HG02759 (cell line): ENCODE measurements at regions not wholly inside any gene's neighbourhood (a gene's known extent, or its start where the extent isn't known, plus 50 kb on each side); places are given as distances from the start of the nearest gene placed in this dataset.

Experiments
- ATAC-seq: cut with Tn5 transposase; IDR thresholded peaks from one replicate; pipeline ENCODE4 v1.9.1; 2021; ENCODE audit warnings: mild to moderate bottlenecking, moderate library complexity; ENCODE audit not compliant: unreplicated experiment

DNA sequence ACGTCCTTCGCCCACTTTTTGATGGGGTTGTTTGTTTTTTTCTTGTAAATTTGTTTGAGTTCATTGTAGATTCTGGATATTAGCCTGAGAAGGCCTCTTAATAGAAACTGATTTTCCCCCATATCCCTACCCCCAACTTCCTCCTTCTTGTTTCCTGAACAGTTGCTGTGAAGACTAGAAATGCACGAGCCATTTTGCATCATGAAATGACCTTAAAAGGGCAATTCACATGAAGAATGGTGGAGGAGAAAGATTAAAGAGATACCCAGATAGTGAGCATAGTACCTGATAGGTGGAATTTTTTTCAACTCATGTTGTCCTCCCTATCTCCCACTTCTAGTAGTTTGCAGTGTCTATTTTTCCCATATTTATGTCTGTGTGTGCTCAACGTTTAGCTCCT is 55.2 kb upstream of the KCNH8 start:
- no peak for ATAC-seq

DNA sequence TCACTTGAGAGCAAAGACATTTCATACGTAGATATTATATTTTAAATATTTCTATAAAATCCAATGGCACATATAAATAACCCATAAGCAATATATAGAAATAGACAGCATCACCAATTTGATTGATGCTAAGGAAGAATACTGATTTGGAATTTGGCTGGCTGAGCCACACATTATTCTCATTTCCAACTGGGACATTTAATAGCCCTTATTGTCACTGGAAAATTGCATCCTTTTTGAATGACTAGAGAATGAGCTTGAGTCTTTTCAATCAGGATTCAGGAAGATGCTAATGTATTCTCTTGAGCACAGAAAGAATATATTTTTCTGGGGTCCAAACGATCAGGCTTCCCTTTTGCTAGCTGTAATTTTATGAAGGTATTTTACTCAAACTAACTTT is 70.9 kb upstream of the KCNH8 start:
- no peak for ATAC-seq

DNA sequence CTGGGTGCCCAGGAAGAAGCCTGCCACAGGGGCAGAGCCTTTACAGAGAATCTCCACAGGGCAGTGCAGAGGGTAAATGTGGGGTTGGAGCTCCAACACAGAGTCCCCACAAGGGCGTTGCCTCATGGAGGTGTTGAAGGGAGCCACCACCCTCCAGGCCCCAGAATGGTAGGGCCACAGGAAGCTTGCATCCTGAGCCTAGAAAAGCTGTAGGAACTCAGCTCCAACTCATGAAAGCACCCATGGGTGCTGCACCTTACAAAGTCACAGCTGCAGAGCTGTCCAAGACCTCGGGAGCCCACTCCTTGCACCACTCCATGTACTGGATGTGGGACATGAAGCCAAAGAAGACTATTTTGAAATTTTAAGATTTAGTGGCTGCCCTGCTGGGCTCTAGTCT is 73.3 kb upstream of the KCNH8 start:
- no peak for ATAC-seq

DNA sequence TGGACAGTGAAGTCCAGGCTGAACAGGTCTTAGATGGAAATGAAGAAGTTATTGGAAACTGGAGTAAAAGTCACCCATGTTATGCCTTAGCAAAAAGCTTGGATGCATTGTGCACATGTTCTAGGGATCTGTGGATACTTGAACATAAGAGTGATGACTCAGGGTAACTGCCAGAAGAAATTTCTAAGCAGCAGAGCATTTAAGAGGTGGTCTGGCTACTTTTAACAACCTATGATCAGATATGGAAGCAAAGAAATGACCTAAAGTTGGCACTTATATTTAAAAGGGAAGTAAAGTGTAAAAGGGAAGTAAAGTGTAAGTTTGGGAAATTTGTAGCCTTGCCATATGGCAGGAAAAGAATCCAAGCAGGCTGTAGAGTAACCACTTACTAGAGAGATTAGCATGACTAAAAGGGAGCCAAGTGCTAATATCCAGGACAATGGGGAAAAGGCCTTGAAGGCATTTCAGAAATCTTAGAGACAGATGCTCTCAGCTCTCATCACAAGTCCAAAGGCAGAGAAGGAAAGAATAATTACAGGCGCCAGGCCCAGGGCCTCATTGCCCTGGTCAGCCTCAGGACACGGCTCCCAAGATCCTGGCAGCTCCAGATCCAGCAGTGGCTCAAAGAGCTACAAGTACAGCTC is 73.9 kb upstream of the KCNH8 start:
- no peak for ATAC-seq

DNA sequence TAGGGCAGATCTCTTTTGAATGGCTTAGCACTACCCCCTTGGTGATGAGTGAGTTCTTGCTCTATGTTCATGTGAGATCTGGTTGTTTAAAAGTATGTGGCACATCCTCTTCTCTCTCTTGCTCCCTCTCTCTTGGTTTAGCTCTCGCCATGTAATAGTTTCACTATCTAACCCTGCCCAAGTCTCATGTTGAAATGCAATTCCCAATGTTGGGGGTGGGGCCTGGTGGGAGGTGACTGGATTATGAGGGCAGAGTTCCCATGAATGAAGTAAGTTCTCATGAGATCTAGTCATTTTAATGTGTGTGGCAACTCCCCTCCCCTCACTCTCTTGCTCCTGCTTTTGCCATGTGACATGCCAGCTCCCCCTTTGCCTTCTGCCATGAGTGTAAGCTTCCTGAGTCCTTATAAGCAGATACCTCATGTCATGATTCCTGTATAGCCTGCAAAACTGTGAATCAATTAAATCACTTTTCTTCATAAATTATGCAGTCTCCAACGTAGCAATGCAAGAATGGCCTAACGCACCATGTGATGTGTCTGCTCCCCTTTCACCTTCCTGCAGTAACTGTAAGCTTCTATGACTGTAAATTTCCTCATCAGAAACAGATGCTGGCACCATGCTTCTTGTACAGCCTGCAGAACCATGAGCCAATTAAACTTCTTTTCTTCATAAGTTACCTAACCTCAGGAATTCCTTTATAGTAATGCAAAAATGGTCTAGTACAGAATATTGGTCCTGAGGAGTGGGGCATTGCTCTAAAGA is 74.8 kb upstream of the KCNH8 start:
- ATAC-seq, result no peak

DNA sequence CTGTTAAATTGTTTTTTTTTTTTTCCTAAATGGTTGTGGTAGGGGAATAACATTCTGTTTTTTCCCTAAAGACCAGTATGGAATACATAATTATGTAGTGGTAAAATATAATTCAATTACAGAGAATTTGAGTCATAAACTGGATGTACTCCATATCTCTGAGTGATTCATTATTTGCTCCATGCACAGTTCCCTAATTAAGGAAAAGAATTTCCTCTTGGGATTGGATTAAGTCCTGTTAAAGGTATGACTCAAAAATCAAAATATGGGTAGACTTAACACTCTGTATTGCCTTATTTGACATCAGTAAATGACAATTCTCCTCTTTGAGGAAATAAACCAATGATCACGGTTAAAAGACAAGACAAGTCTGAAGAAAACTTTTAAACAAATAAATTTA is 78.0 kb upstream of the KCNH8 start:
- no peak for ATAC-seq

DNA sequence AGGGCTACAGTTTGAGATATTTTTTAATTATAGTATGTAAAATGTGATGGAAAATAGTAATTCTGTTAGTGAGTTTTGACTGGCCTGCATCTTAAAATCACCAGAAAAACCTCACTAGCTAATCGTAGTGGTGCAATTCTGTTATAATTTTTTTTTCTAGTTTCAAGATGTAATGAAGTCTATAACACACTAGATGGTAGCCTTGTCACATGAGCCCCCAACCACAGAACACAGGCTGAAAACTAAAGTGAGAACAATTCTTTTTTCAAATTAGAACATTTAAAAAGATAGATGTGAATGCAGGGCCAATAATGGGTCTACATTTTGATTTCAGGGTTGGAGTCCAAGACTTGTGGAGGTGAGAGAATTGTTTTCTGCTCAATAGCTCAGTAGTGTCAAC is 83.3 kb upstream of the KCNH8 start:
- ATAC-seq, result no peak

DNA sequence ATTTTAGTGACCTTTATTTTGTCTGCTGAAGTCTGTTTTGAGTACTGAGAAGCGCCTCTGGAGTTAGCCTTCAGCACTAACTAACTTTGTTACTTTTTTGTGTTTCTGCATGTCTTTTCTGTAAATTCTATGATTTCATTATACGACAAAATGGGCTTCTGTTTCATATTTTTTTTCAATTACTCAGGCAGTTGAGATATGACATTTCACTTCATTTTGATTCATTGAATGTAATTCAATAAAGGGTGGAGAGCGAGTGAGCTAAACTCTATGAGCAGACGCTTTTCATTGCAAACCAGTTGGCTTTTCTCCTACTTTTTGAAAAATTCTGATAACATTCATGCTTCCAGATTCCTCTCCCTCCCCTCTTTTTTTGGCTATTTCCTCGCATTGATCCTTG is 84.4 kb upstream of the KCNH8 start:
- no peak for ATAC-seq

DNA sequence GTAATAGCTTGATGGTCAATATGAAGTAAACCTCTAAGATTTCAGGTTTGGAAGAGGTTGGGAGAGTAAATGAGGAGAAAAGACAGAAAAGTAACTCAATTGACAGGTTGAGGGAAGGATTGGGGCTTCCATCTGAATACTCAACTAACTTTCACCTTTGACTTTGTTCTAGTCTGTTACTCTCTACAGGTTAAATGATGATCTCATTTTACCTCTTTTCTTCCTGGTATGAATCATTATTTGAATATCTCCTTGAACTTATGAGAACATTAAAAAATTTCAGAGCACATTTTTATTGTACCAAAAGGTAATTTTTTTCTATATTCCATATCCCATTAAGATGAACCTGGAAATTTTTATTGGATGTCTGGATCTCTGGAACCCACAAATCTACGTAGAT is 87.9 kb upstream of the KCNH8 start:
- ATAC-seq, result no peak

DNA sequence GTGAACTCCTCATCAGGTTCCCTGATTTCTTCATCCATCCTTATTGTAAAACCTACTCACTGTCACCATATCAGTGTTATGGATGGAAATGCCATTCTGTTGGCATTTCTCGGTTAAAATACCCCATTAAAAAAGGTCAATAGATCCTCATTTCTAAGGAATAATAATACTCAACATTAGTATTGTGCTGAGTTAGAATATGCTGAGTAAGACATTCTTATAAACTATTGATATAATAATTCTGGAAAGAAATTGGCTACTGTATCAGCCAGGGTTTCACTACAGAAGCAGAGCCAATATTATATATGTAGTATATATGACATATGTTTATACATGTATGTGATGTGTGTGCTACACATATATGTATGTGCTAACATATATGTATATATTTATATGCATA is 95.4 kb upstream of the KCNH8 start:
- no peak for ATAC-seq

DNA sequence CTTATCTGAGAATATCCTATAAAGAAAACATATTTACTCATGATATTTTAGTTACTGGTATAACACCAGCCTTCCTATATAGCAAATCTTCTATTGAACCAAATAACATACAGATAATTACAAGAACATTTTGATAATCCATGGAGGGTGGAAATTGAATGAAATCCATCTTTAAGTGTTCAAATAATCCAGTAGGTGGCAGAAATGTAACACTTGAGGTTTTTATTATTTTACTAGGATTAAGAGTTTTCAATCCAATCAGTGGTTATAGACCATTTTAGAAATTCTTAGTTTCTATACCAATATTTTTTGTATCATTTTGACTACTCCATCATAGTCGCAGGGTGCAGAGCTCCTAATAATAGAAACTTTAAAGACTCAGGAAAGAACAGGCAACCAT is 101.9 kb upstream of the KCNH8 start:
- ATAC-seq, result no peak

DNA sequence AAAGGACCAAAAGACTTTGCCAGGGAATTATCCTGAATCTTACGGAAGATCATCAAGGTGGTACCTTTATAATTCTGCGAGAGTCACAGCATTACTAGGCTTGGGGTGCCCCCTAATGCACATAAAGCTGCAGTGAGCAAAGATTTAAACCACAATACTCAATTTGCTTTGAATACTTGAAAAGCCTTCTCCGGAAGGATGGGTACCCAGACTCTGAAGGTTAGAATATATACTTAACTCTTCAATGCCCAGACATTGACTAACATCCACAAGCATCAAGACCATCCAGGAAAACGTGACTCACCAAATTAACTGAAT is 117.8 kb upstream of the KCNH8 start:
- no peak for ATAC-seq

DNA sequence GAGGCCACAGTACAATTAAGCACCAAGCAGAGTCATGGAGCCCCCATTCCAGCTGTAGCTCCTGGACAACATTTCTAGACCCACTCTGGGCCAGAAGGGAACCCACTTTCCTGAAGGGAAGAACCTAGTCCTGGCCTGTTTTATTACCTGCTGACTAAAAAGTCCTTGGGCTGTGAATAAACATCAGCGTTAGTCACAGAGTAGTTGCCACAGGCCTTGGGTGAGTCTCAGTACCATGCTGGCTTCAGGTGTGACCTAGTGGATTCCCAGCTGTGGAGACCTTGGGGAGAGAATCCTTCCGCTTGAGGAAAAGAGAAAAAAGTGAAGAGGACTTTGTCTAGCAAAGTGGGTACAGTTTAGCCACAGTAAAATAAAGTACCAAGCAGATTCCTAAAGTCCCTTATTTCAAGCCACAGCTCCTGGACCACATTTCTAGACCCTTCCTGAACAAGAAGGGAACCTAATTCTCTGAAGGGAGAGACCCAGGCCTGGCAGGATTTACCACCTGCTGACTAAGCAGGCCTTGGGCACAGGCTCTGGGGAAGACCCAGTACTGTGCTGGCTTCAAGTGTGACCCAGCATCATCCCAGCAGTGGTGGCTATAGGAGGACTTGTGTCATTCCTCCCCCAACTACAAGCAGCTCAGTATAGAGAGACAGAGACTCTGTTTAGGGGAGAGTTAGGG is 118.3 kb upstream of the KCNH8 start:
- ATAC-seq, result no peak

DNA sequence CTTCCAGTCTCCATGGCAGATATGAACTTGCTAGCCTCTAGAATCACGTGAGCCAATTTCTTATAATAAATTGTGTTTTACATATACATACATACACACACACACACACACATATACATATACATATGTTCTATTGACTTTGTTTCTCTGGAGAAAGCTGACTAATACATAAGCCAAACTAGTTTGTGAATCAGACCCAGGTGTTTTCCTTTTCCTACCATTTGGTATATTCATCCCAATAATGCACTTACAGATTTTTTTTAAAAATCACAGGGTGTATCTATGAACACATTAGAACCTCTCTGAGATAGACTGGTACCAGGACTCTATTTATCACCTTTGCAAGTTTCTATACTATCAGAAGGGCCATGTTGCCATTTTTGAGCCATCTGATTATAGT is 122.9 kb upstream of the KCNH8 start:
- ATAC-seq, result no peak

DNA sequence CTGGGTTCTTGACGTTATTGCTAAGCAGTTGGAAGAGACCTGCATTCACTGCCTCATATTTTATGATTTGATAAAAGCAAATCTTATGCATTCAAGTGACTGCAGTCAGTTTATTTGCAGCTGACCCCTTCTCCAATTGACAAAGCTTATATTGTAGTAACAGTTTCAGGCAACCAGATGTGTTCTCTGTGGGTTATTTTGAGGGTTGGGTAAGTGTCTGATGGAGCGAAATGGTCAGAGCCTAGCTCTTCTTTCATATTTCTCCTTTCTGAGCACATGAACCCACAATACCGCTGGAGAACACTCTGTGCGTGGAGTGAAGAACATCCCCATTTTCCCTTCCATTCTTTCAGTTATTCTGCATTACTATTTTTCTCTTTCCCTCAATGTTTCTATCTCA is 125.8 kb upstream of the KCNH8 start:
- no peak for ATAC-seq

DNA sequence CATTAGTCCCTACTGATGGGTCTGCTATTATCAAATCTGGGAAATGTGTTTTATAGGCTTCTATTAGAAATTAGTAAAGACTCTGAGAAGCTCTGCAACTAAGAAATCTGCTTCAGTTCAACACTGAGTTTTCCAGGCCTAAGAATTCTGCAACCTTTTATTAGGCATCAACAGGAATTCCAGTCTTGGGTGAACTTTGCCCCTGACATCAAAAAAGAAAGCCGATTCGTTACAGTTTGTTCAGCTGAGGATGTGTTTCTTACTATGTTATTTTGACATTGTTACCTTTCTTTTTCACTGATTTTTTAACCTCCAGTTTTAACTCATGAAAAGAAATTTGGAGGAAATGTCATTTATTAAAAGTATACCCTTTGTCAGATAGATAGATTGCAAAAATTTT is 131.5 kb upstream of the KCNH8 start:
- ATAC-seq, result no peak

DNA sequence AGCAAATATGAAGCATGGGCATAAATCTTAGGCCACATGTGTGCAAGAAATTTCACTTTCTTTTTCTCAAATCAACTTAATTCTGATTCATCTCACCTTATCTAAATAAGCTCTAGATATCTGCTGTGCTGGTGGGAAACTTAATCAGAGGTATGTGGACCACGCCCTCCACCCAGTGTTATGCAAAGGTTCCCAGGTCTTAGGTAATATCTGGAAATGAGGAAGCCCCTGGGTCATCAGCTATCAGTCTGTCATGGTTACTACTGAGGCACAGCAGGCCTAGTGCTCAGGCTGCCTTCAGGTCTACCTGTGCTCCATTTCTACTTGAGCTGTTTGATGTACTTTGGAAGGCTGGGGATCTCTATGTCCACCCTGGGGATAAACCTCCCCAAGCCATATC is 134.4 kb upstream of the KCNH8 start:
- no peak for ATAC-seq

DNA sequence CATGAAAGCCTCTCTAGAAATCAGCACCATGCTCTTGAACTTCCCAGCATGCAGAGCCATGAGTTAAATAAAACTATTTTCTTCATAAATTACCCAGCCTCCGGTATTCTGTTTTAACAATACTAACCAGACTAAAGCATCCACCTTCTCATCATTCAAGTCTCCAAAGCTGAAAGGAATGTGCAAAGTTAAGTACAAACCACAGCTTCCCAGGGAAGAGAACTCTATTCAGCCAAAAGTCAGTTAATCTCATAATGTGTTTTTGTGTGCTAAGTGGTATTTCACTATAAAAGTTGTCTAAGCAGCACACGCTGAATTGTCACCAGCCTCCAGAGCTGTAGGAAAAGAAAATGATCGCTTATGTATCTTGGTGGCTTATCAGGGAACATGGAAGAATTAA is 135.5 kb upstream of the KCNH8 start:
- no peak for ATAC-seq

DNA sequence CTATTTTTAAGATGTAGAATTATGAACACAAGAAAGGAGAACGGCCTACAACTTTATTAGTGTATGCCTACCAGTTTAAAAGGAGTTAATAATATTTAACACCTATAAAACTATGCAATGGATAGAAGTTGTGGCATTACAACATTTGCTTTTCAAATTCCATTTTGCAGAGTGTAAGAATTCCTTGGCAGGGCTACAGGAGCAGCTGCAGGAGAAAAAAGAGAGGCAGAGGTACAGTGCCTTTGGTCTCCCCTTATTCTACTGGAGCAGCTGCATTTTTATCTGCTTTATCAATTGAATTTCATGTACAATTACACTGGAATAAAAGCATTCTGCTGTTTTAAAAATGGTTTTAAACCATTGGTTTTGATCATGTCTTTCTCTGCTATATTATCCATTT is 145.7 kb upstream of the KCNH8 start:
- ATAC-seq, result no peak

DNA sequence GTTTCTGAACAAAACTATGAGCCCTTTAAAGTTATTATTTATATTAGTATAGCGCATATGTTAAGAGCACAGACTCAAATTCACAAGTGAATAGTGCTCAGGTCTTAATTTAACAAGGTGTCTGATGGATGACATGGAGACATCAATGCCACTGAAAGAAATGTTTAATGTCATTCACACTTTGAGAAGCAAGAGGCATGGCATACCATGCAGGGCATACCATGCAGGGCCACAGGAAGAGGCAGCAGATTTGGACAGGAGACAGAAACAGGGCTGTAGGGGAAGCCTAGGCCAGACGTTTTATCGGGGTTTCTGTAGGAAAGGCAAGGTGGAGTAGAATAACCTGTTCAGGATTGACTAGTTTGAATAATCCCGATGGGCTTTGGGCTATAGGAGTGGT is 150.2 kb upstream of the KCNH8 start:
- no peak for ATAC-seq

DNA sequence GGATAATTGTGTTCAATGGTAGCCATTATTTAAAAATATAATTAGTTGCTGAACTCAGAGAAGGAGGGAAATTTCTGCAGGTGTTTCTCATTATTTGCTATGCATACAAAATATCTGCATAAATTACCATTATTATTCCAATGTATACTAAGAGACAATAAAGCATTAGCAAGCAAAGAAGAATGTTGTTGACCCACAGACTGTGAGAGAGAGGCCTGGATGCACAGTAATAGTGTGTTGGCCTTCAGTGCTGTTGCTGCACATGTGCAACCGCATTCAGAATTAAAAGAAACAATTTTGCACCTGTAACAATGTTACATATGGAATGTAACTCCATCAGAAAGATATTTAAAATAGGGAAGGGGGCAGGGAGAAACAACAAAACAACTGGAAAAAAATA is 155.6 kb upstream of the KCNH8 start:
- no peak for ATAC-seq

DNA sequence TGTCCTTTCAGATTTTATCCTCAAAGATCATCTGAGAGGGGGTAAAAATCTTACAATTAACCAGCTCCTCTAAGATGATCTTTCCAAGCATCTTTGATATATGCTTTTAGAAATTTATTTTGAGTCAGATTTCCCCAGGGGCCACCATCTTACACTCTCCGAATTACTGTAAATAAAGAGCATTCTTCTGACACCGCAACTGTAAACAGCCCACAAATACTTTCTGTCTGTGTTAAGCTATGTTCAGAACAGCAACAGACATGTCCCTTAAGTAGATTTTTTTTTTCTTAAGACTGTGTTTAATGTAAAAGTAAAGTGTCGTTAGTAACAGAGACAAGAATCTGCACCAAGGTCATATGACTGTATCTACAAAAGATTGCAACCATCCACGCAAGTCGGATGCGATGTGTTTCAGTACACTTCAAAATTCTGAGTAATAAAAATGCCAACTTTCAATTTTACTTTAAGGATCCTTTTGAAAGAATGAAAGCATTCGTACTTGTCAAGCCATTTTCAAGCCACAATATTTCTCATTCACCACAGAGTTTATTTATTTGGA is 159.0 kb upstream of the KCNH8 start:
- no peak for ATAC-seq
